Lower leg skin (tissue), 3 donors: ENCODE measurements at regions not wholly inside any gene's neighbourhood (a gene's known extent, or its start where the extent isn't known, plus 50 kb on each side); places are given as distances from the start of the nearest gene placed in this dataset.

Experiments
- POLR2A ChIP-seq, 2 donors: fragments of 450-650 bp; IDR thresholded peaks; one replicate each; pipeline ENCODE4 v1.6.1; 2016 to 2017; ENCODE audit warnings: antibody characterized with exemption in 2 of 2, mild to moderate bottlenecking in 1 of 2, moderate library complexity in 1 of 2
- TF ChIP-seq, protein P1 (sequence below), 3 donors: fragments of 450-650 bp; IDR thresholded peaks; one replicate each; pipeline ENCODE4 v1.5.1; 2016; ENCODE audit warnings: antibody characterized with exemption in 3 of 3, mild to moderate bottlenecking in 3 of 3, moderate library complexity in 2 of 3

DNA sequence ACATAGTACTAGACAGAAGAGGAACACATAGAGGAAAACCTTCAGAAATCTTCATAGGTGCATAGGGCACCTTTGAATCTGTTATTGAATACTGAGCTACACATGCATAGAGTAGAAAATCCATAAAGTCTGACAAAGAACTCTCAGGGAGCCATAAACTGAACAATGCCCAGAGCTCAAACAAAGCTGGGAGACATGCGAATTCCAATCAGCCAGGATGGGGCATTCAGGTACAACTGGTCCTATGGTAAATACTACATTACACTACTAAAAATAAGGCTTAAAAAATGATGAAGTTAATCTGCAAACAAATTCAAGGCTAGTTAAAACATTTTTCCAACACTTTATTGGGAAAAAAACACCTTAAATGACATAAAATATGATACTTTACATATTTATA, 259.7 kb downstream of the DIO2 start:
- TF ChIP-seq, protein P1, sequence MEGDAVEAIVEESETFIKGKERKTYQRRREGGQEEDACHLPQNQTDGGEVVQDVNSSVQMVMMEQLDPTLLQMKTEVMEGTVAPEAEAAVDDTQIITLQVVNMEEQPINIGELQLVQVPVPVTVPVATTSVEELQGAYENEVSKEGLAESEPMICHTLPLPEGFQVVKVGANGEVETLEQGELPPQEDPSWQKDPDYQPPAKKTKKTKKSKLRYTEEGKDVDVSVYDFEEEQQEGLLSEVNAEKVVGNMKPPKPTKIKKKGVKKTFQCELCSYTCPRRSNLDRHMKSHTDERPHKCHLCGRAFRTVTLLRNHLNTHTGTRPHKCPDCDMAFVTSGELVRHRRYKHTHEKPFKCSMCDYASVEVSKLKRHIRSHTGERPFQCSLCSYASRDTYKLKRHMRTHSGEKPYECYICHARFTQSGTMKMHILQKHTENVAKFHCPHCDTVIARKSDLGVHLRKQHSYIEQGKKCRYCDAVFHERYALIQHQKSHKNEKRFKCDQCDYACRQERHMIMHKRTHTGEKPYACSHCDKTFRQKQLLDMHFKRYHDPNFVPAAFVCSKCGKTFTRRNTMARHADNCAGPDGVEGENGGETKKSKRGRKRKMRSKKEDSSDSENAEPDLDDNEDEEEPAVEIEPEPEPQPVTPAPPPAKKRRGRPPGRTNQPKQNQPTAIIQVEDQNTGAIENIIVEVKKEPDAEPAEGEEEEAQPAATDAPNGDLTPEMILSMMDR (IDR thresholded peaks at IDR 0.05): no peak
- no peak for TF ChIP-seq POLR2A (IDR thresholded peaks at IDR 0.05)
